GM06990 (cell line): ENCODE measurements at regions not wholly inside any gene's neighbourhood (a gene's known extent, or its start where the extent isn't known, plus 50 kb on each side); places are given as distances from the start of the nearest gene placed in this dataset.

Source experiments
- DNase-seq: peaks from one replicate; pipeline ENCODE4 v3.0.0-alpha.2; 2011; ENCODE audit not compliant: insufficient read length; ENCODE audit errors: extremely low read depth
- H3K27me3 ChIP-seq: replicated peaks from 2 replicates; pipeline ENCODE4 v1.6.0; 2011; ENCODE audit warnings: low read length; ENCODE audit not compliant: control insufficient read depth, insufficient read depth
- H3K36me3 ChIP-seq: 2 replicates; pipeline ENCODE4 v1.5.1; 2011; ENCODE audit warnings: low read length; ENCODE audit not compliant: control insufficient read depth, insufficient read depth
- H3K4me3 ChIP-seq: replicated peaks from 2 replicates; pipeline ENCODE4 v1.5.1; 2011; ENCODE audit warnings: low read depth, mild to moderate bottlenecking, control low read depth, low read length
- TF ChIP-seq, protein P1 (sequence below): IDR thresholded peaks from 2 replicates; pipeline ENCODE4 v1.5.1; 2011; ENCODE audit warnings: low read length, control low read depth, mild to moderate bottlenecking, inconsistent platforms; ENCODE audit not compliant: insufficient read depth, poor library complexity, severe bottlenecking

GRCh38 chr9:87333802-87334201 is 163.9 kb upstream of the DAPK1 start:
- TF ChIP-seq, protein P1, sequence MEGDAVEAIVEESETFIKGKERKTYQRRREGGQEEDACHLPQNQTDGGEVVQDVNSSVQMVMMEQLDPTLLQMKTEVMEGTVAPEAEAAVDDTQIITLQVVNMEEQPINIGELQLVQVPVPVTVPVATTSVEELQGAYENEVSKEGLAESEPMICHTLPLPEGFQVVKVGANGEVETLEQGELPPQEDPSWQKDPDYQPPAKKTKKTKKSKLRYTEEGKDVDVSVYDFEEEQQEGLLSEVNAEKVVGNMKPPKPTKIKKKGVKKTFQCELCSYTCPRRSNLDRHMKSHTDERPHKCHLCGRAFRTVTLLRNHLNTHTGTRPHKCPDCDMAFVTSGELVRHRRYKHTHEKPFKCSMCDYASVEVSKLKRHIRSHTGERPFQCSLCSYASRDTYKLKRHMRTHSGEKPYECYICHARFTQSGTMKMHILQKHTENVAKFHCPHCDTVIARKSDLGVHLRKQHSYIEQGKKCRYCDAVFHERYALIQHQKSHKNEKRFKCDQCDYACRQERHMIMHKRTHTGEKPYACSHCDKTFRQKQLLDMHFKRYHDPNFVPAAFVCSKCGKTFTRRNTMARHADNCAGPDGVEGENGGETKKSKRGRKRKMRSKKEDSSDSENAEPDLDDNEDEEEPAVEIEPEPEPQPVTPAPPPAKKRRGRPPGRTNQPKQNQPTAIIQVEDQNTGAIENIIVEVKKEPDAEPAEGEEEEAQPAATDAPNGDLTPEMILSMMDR: no peak

GRCh38 chr9:87334366-87334765 is 163.3 kb upstream of the DAPK1 start:
- Histone ChIP-seq H3K27me3 (no peaks in the 10 kb centered on the region), H3K4me3 (no peak overlapping the region), H3K36me3 (no peaks in the 10 kb centered on the region)
- DNase-seq: no peak
- TF ChIP-seq, protein P1: no peak

More at GRCh38 chr9:87333802-87334201, 163.9 kb upstream of the DAPK1 start:
- no peak for DNase-seq
- Histone ChIP-seq H3K36me3 (no peaks in the 10 kb centered on the region), H3K4me3 (no peak overlapping the region), H3K27me3 (no peaks in the 10 kb centered on the region)

DNA sequence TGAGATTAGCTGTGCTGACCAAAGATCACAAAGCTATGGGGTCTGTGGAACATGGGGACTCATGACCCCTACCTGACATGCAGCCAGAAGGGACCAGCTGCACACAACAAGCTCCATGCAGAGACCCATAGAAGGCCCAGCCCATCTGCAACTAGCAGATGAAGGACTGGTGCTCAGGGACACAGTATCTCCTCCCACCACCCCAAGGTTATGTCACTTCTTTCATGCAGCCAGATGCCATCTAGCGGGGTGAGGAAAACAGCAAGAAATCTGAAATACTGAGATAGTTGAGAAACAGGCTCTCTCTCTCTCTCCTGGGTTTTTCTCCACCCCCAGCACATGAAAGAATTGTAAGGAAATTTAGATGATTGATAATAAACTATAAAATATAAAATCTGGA is 161.3 kb upstream of the DAPK1 start:
- TF ChIP-seq, protein P1: peak; percentile 63
- H3K36me3 ChIP-seq: no peaks in the 10 kb centered on the region
- H3K4me3 ChIP-seq: no peak overlapping the region
- H3K27me3 ChIP-seq: no peaks in the 10 kb centered on the region
- no peak for DNase-seq

- TF ChIP-seq, protein P1: peak; percentile 33
- peak overlapping the region; percentile 5; the same call in 1 of the 2 replicates for H3K4me3 ChIP-seq
- H3K36me3 ChIP-seq: no peaks in the 10 kb centered on the region
- H3K27me3 ChIP-seq: no peaks in the 10 kb centered on the region
- DNase-seq: peak; percentile 5
These were observed 160.7 kb upstream of the DAPK1 start for GRCh38 chr9:87336914-87337333.

GRCh38 chr9:87337335-87338087 is 160.2 kb upstream of the DAPK1 start:
- Histone ChIP-seq H3K4me3 (peak overlapping the region; percentile 5; the same call in 1 of the 2 replicates), H3K36me3 (no peaks in the 10 kb centered on the region), H3K27me3 (no peaks in the 10 kb centered on the region)
- no peak for DNase-seq
- TF ChIP-seq, protein P1: no peak
